ENCODE measurements at regions not wholly inside any gene's neighbourhood (a gene's known extent, or its start where the extent isn't known, plus 50 kb on each side); places are given as distances from the start of the nearest gene placed in this dataset.

GRCh38 chr6:28776269-28777146 lies 147.3 kb downstream of the TRIM27 start:
- no peaks in the 10 kb centered on the region for H4K20me1 ChIP-seq (ENCODE audit: control insufficient read depth, insufficient read depth, low read length, poor library complexity, severe bottlenecking)
- H3K4me1 ChIP-seq (ENCODE audit: control insufficient read depth in 2 of 2, insufficient read depth in 2 of 2, low read length in 2 of 2), result peaks cover 1 to 8% of the 10 kb centered on the region in 2 donors
- ATAC-seq (ENCODE audit: low read depth) (no peak), DNase-seq (peak; percentile 33)
- intact Hi-C loops (cut with micrococcal nuclease), result loop anchor here (5.0 kb wide), 1 partner anchor 44 kb away; no protein-coding TSS in a partner anchor
- ChIA-PET CTCF (no interaction called here), POLR2A (interaction anchor here (0.6 kb wide), 1 partner anchor 8 kb away, joined by 14 read pairs; no protein-coding TSS in a partner anchor)
- no peaks in the 10 kb centered on the region for H3K79me2 ChIP-seq (ENCODE audit: control insufficient read depth, insufficient read depth, low read length)
- Mint-ChIP-seq H3K4me3 (no peak overlapping the region), H3K27me3 (peaks cover 87% of the 10 kb centered on the region), H3K27ac (no peak overlapping the region), H3K9me3 (ENCODE audit: insufficient read depth) (peaks cover 13% of the 10 kb centered on the region), H3K4me1 (peaks cover 7% of the 10 kb centered on the region)
- no peaks in the 10 kb centered on the region for H3K36me3 ChIP-seq (replicated peaks in 1 of 2; ENCODE audit: control extremely low read depth in 1 of 2, control insufficient read depth in 1 of 2, extremely low read depth in 1 of 2, insufficient read depth in 2 of 2, low read length in 1 of 2)
- no peak overlapping the region for H3K27ac ChIP-seq (ENCODE audit: low read length in 2 of 2)
- no peak overlapping the region for H2AFZ ChIP-seq (ENCODE audit: insufficient read depth, low read depth, low read length, poor library complexity, severe bottlenecking)
- peaks cover 2 to 56% (median 35%) of the 10 kb centered on the region in 3 donors for H3K9me3 ChIP-seq (ENCODE audit: control extremely low read depth in 1 of 3, control insufficient read depth in 2 of 3, insufficient read depth in 1 of 3, low read length in 2 of 3)
- H3K27me3 ChIP-seq (replicated peaks in 1 of 4; ENCODE audit: control extremely low read depth in 1 of 4, control insufficient read depth in 3 of 4, insufficient read depth in 4 of 4, low read length in 3 of 4), result peaks cover 0 to 92% (median 79%) of the 10 kb centered on the region in 4 experiments
- H3K4me3 ChIP-seq (ENCODE audit: control extremely low read depth in 1 of 5, extremely low read depth in 1 of 5, insufficient read depth in 1 of 5, low read depth in 2 of 5, low read length in 4 of 5), result no peak overlapping the region
- TF ChIP-seq EZH2 (IDR thresholded peaks at IDR 0.05; ENCODE audit: borderline replicate concordance, insufficient read depth, low read depth, low read length, poor library complexity, severe bottlenecking), result no peak
- TF ChIP-seq, protein P1, sequence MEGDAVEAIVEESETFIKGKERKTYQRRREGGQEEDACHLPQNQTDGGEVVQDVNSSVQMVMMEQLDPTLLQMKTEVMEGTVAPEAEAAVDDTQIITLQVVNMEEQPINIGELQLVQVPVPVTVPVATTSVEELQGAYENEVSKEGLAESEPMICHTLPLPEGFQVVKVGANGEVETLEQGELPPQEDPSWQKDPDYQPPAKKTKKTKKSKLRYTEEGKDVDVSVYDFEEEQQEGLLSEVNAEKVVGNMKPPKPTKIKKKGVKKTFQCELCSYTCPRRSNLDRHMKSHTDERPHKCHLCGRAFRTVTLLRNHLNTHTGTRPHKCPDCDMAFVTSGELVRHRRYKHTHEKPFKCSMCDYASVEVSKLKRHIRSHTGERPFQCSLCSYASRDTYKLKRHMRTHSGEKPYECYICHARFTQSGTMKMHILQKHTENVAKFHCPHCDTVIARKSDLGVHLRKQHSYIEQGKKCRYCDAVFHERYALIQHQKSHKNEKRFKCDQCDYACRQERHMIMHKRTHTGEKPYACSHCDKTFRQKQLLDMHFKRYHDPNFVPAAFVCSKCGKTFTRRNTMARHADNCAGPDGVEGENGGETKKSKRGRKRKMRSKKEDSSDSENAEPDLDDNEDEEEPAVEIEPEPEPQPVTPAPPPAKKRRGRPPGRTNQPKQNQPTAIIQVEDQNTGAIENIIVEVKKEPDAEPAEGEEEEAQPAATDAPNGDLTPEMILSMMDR (IDR thresholded peaks at IDR 0.05), result no peak
- WGBS (ENCODE audit: insufficient coverage), result 7% methylated on average over 12 of the region's 17 CpGs
- no peak overlapping the region for H3K9ac ChIP-seq (ENCODE audit: low read length)
- no peak overlapping the region for H3K4me2 ChIP-seq (replicated peaks; ENCODE audit: low read depth, low read length, poor library complexity, severe bottlenecking)

DNA sequence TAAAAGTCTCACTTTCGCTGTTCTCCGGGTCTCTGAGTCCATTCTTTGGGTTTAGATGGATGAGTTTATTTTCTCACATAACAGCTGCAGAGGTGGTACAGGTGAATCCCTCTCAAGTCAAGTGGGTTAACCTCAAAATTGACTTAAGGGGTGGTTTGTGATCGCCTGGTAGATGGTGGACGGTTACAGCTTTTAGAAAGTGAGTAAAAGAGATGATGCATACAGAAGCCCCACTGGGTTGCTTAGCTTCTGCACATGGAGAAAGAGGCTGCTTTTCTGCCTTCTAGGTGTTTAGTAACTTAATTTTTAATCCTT lies 146.7 kb downstream of the TRIM27 start:
- Histone ChIP-seq H3K27me3 (replicated peaks in 1 of 4; ENCODE audit: control extremely low read depth in 1 of 4, control insufficient read depth in 3 of 4, insufficient read depth in 4 of 4, low read length in 3 of 4) (peaks cover 0 to 88% (median 75%) of the 10 kb centered on the region in 4 experiments), H2AFZ (ENCODE audit: insufficient read depth, low read depth, low read length, poor library complexity, severe bottlenecking) (no peak overlapping the region), H3K27ac (ENCODE audit: low read length in 2 of 2) (no peak overlapping the region), H3K79me2 (ENCODE audit: control insufficient read depth, insufficient read depth, low read length) (no peaks in the 10 kb centered on the region), H3K4me3 (ENCODE audit: control extremely low read depth in 1 of 5, extremely low read depth in 1 of 5, insufficient read depth in 1 of 5, low read depth in 2 of 5, low read length in 4 of 5) (no peak overlapping the region), H3K4me1 (ENCODE audit: control insufficient read depth in 2 of 2, insufficient read depth in 2 of 2, low read length in 2 of 2) (peaks cover 7 to 13% of the 10 kb centered on the region in 2 donors), H3K9me3 (ENCODE audit: control extremely low read depth in 1 of 3, control insufficient read depth in 2 of 3, insufficient read depth in 1 of 3, low read length in 2 of 3) (peaks cover 4 to 56% (median 35%) of the 10 kb centered on the region in 3 donors), H3K4me2 (replicated peaks; ENCODE audit: low read depth, low read length, poor library complexity, severe bottlenecking) (no peak overlapping the region), H3K36me3 (replicated peaks in 1 of 2; ENCODE audit: control extremely low read depth in 1 of 2, control insufficient read depth in 1 of 2, extremely low read depth in 1 of 2, insufficient read depth in 2 of 2, low read length in 1 of 2) (no peaks in the 10 kb centered on the region), H3K9ac (ENCODE audit: low read length) (no peak overlapping the region), H4K20me1 (ENCODE audit: control insufficient read depth, insufficient read depth, low read length, poor library complexity, severe bottlenecking) (no peaks in the 10 kb centered on the region)
- H3K4me1 Mint-ChIP-seq, result peaks cover 10% of the 10 kb centered on the region
- WGBS (ENCODE audit: insufficient coverage), result 10% methylated on average over 2 of the region's 4 CpGs
- ChIA-PET CTCF (no interaction called here), POLR2A (no interaction called here)
- H3K9me3 Mint-ChIP-seq (ENCODE audit: insufficient read depth), result peaks cover 13% of the 10 kb centered on the region
- ATAC-seq (ENCODE audit: low read depth) (no peak), DNase-seq (peak; percentile 12)
- TF ChIP-seq EZH2 (IDR thresholded peaks at IDR 0.05; ENCODE audit: borderline replicate concordance, insufficient read depth, low read depth, low read length, poor library complexity, severe bottlenecking), result no peak
- TF ChIP-seq, protein P1 (IDR thresholded peaks at IDR 0.05), result no peak
- no peak overlapping the region for H3K4me3 Mint-ChIP-seq
- intact Hi-C loops (cut with micrococcal nuclease), result loop anchor here (5.0 kb wide), 1 partner anchor 45 kb away; no protein-coding TSS in a partner anchor
- no peak overlapping the region for H3K27ac Mint-ChIP-seq
- H3K27me3 Mint-ChIP-seq, result peaks cover 84% of the 10 kb centered on the region

Measured in B cell (primary cell).